Kidney capillary endothelial cell (primary cell): ENCODE measurements at regions not wholly inside any gene's neighbourhood (a gene's known extent, or its start where the extent isn't known, plus 50 kb on each side); places are given as distances from the start of the nearest gene placed in this dataset.
A peak's percentile ranks its signal among the peaks of the same experiment; 100 is the strongest.

Experiments
- DNase-seq: peaks from one replicate; pipeline ENCODE4 v3.0.0-alpha.2; 2018; ENCODE audit warnings: low spot score

DNA sequence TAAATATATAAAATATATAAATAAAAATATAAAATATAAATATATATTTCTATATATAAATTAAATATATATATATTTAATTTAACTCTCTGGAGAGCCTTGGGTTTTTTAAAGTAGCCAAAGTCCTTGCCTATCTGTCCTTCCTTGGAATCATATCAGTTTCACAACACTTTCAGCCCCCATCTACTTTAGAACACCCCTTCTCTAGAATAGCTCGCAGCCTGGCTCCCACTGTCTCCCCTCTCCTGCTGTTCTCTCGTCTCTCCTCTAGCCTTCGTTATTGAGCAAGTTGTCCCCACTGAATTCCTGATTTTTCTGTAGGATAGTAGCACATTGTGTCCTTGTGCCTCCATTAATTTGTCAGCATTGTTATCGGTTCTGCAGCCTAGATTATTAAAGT is 677.0 kb downstream of the RNF144A start:
- DNase-seq, result no peak

DNA sequence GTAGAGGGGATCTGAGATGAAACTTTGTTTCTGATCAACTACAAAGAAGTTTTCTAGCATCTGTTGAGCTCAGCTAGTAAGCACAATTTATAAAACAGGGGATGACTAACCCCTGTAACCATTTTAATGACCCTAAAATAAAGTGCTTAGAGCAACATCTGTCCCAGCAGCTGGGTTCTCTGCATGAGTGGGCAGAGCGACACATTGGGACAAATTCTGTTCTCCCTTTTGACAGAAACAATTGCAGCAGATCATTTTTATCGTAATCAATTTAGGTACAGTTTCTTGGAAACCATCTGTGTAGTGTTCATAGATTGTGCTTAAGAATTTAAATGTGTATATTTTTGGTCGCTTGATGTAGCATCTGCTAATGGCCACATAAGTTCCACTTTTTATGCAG is 678.0 kb downstream of the RNF144A start:
- DNase-seq, result no peak

DNA sequence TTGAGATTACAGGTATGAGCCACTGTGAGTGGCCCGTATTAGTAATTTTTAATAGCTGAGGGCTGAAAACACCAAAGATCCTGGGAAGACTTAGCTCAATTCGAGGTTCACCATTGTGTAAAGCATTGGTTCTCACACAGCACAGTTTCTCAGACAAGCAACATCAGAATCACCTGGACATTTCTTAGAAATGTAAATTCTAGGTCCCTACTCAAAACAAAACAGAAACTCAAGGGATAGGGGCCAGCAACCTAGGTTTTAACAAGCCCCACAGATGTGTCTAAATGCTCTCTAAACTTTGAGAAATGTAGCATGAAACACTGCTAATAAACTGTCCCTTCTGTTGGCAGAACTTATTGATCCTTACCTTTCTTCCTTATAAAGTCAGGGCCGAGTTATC is 681.2 kb downstream of the RNF144A start:
- no peak for DNase-seq

DNA sequence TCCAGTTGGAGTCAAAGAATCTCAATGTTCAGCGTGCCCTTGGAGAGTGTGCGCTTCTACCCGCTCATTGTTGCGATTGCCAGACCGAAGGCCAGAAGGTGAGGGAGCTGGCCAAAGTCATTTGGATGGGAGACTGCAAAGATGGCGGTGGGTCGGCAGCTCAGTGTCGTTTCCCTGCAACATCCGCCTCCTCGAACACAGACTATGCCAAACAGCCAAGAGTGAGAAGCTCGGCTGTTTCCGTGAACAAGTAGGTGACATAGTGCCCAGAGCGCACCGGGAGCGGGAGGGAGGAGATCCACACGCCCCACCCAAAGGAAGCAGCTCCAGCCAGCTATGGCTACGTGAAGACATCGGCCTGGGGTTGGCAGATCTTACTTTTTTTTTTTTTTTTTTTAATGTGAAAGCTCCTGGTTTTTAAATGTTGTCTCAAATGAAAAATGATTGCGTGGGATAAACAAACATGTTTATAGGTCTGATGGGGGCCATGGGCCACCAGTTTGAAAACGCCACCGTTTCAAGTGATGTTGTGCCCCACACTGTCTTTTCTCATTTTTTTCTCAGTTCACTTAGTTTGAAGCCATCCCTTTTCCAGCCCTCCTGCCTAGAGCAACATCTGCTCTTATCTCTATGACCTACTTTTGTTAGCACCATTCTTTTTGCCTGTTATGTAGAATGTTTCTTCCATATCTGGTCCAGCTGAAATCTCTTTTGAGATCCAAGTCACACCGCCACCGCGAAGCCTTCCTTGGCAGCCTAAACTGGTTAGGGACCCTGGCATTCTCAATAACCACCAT is 682.4 kb downstream of the RNF144A start:
- DNase-seq, result no peak

DNA sequence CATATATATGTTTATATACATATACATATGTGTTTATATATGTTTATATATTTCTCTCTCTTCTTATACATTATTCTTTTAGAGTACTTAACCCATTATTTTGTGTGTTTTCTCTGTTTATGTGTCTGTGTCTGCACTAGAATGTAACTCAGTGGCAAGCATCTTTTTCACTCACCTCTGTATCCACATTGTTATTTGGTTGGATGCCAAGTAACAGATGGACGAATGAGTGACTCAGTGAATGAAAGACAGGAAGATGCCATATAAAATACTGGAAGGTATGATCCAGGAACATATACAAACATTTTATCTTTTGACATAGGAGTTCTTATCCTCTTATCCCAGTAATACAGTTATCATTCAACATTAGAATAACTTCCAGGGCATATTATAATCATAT is 684.8 kb downstream of the RNF144A start:
- no peak for DNase-seq

DNA sequence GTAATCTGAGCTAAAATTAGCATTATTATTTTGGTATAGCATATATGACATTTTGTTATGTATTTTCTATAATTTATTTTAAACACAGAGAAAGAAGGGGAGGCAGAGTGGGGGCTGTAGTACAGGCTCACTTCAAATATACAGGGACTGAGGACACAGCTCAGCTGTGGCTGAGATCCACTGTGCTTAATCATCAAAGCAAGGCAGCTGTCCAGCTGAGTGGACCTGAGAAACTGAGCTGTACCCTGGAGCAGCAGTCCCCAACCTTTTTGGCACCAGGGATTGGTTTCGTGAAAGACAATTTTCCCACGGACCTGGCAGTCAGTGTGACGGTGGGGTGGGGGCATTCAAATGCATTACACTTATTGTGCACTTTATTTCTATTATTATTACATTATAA is 687.2 kb downstream of the RNF144A start:
- DNase-seq, result no peak

DNA sequence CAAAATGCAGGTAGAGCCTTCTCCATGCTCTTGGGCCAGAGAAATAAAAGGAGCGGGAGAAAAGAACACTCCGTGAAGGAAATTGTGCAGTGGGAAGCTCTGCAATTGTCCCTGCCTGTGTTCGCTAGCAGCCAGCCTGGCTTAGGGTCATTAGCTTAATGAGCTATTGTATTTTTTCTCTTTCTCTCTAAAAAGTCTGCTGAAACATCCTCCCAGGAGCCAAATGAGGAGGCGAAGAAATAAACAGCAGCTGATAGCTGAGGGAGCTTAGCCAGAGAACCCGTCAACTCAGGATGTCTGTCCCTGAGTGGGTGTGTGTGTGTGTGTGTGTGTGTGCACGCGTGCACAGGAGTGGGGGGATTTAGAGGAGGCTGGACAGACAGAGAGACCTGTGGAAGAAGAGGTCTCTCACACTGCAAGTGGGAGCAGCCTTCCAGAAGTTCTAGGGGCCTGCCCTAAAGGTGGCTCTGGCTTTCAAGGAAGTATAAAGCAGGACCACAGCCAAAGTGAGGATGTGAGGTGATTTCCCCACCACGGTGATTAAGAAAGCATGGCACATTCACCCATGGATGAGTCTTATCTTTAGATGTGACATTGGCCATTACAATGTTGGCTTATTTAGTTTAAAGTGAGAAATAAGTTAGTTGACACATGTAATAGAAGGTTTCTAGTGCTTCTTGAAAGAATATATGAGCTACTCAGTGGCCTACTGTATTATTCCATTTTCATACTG is 690.4 kb downstream of the RNF144A start:
- DNase-seq, result no peak

DNA sequence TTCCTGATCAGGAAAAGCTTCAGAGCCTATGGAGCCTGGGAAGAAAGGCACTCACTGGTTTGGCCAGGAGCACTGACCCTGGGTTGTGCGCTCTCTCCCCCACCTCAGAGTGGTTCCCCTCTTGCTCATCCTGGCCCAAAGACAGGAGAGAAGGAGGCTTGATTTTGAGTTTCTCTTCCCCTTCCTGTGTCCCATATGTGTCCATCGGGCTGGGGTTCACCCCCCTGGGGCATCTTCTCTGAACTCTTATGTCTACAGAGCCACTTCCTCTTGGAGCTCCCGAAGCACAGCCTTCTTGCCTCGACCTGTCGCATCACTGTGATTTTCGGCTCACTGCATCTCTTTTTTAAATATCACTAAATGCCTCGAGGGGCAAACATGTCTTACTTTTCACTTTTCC is 692.3 kb downstream of the RNF144A start:
- no peak for DNase-seq

DNA sequence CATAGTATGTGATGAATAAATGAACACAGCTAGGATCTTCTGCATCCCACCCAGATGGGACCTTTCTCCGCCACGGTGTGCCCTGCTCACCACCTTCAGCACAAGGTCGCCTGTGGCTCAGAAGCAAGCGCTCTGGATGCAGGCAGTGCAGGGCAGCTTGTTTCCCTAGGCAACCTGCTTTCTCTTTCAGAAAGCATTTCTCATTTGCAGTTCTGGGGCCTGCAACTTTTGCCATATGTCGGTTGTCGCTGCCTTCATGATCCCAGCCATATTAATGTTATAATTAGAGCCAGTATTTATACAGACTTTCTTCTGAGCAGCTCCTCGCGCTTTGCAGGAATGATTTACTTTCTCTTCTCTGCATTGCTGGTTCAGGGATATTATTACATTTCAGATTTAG is 692.8 kb downstream of the RNF144A start:
- DNase-seq, result no peak

DNA sequence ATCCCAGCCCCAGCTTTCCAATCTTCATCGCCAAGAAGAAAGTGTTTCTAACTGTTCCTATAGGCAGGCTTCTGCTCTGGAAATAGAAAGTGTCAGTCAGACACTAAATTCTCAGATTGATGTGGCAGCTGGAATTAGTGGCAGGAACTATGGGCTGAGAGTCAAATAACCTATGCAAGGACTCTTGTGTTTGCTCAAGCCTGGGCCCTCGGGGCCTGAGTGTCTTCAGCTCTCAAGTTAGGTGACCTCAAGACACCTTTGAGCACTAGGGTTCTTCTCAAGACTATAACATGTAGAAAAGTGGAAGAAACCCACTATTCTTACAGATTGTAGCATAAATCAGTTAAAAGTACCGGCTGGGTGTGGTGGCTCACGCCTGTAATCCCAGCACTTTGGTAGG is 694.5 kb downstream of the RNF144A start:
- DNase-seq, result no peak

DNA sequence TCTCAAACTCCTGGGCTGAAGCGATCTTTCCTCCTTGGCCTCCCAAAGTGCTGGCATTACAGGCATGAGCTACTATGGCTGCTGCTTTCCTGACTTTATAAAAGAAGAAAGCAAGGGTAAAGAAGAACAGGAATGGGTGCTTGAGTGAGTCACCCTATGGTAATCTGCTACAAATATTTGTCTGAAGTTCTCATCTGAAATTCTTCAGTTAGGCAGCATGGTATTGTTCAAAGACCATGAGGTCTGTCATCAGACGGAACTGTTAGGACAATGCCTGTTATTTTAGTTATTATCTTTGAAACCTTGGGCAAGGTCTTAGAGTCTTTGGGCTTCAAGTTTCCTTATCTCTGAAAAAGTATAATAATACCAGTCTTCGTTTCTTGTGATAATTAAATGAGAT is 695.8 kb downstream of the RNF144A start:
- no peak for DNase-seq

DNA sequence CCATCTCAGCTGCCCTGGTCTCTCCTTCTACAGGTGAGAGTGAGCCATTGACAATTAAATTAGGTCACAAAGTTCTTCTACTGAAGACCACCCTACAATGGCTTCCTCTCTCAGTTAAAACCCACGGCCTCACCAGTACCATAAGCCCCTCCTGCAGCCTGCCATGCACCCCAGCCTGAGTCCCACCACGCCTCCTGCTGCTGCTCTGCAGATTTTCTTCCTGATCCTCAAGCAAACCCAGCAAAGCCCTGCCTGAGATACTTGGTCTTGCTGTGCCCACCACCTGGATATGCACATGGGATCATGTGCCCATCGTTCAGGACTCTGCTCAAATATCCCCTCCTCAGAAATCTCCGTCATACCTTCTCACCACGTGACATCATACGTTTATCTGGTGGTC is 696.6 kb downstream of the RNF144A start:
- DNase-seq, result no peak

DNA sequence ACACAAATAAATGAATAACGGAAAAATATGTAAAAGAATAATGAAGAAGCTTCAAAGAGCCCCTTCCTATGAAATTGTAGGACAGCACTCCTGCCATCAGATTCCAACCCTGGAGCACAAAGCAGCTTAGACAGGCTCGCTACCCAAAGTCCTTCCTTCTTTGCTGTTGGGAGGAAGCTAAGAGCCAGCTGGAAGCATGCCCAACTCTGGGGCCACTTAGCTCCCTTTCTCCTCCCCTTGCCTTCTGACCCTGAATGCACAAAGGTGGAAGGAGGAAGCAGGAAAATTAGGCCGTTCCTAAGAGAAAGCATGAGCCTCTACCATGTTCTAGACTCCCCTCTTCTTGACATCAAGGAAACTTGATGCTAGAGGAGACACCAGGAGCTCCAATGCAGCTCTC is 700.8 kb downstream of the RNF144A start:
- no peak for DNase-seq

DNA sequence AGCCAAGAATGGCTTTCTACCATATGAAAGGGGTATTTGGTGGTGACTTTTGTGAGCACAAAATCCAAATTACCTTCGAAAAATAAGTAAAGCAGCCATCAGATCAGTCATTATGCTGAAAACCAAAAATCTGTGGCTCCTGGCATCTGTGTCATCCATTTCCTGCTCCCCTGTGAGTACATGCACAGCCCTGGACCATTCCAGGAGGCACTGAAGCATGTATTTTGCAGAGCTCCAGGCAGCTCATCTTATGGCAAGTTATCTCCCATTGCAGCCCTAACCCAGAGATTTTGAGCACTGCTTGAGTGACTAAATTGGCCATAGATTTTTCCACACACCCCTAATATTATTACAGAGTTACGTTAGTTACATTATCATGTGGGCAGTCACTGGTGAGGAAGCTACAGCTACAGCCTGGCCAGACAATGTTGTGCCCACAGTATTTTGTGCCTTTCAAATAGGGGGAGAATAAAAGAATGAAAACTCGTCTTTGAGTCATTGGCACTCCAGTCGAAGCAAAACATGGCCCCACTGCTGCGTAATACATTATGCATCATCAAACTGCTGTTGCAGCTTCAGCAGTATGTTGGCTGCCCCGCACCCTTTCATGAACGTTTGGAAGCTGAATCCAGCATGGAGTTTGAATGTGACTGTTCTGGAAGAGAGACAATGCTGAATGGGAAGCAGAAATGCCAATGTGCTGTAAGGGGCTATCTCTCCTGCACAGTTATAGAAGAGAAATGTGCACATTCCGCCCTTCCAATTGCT is 702.2 kb downstream of the RNF144A start:
- no peak for DNase-seq

DNA sequence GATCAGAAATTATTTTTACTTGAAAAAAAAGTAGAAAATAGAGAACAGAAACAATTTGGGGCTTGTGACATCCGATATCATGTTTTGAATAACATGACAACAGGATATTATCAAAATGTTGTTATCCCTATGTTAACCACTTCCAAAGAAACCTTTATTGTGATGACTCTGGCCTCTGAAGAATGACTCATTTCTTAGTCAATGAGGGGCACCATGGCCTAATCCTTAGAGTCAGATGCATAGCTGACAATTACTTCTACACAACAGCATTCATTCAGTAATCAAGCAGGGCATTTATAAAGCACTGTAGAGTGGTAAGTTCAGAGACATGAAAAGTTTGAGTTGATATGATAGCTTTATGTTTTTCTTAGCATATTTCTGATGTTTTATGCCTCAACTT is 703.0 kb downstream of the RNF144A start:
- peak; percentile 20 for DNase-seq

DNA sequence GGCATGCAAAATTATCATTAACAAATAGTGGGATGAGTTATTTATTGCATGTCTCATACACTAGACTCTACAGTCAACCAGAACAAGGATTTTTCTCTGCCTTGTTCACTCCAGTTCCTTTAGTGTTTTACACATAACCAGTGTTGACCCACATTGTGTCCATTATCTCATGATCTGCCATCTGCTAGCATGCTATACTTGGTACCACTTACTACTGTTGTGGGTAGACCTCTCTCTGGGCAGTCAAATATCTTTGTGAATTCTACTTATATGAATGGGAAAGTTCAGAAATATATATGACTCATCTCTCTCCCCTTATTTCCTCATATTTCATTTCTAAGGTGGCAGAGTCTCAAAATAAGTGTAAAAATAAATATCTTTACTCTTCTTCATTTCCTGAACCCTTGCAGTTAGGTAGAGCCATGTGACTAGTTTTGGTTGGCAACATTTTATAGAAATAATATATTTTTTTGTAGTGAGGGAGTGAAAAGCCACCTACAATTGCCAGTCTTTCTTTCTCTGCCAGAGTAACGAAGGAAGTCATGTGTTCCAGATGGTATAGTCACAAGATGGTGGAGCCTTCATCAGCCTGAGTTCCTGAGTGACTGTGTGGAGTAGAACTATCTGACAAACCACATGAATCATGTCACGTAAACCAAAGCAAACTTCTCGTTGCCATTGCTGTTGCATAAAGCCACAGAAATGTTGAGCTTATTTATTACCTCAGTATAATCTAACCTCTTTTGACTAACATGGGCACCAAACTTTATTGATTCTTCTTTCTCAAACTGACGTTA is 704.0 kb downstream of the RNF144A start:
- no peak for DNase-seq

DNA sequence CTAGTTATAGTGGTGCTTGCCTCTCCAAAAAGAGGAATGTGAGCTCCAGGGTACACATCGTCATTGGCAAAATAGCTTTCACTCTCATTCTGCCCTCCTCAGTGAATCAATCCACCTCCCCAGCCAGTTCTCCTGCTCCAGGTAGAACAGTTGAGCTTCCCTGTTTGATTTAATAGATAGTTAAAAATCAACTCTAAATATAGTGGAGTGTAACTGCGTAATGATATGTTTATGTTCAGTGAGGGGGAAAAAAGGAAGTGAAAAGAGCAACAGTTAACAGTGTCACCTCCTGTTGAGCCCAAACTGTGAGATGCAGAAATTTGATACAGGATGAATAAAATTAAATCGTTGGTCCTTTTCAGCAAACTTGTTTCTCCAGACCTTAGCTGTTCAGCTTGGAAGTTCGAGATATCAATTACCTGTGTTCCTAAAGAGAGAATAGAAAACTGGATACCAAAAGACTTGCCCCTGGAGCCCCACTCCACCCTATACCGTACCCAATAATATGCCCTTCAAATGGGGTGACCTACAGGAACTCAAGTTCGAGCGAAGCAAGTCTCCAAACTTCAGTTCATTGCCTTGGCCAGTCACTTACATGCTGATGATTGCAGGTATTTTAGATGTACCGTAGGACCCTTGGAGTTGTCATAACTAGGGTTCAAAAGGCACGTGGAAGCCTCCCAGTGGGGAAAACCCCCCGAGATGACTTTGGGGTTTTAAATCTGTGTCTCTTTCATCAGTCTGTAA is 708.4 kb downstream of the RNF144A start:
- no peak for DNase-seq

DNA sequence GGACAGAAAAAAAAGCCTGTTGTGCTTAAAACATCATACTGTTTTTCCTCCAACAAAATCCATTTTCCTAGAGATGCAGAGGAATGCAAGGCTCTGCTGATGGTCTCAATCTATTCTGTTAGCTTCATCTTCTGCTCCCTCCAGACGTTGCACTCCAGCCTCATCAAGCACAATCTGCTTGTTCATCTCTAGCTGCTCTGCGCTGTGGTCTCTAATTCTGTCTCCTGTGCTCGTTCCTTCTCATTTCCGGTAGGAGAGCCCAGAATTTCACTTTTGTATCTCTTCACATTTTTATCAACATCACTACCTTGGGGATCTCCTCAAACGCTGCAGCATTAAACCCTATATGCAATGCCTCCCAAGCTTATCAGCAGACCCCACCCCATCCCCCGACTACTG is 708.9 kb downstream of the RNF144A start:
- no peak for DNase-seq

DNA sequence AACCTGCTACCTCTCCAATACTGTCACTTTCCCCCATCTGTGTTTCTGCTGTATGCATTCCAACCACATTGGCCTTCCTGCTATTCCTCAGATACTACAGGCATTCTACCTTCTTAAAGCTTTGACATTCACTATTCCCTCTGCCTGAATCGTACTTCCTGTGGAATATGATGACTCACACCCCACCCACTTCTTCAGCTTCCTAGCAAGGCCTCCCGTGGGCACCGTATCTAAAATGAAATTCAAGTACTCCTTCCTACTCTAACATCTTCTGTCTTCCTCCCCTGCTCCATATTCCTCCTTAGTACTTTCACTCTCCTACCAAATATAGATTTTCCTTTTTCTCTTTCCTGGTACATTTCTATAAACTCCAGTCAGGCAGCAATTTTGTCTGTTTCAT is 710.4 kb downstream of the RNF144A start:
- DNase-seq, result no peak

DNA sequence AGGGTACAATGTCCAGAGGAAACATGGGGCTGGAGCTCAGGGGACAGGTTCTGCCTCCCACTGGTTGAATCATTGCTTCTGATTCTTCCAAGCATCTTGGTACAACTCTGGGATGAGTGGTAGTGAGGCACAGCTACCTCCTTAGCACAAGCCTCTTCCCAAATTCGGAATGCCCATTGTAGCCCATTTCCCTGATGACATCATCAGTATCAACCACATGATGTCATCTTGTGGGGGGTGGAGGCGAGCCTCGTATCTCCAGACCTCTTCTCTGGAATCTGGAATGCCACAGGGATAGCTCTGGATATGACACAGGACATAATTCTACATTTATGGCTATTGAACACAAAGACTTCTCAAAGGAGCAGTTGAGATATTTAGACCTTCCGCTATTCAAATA is 715.2 kb downstream of the RNF144A start:
- no peak for DNase-seq

DNA sequence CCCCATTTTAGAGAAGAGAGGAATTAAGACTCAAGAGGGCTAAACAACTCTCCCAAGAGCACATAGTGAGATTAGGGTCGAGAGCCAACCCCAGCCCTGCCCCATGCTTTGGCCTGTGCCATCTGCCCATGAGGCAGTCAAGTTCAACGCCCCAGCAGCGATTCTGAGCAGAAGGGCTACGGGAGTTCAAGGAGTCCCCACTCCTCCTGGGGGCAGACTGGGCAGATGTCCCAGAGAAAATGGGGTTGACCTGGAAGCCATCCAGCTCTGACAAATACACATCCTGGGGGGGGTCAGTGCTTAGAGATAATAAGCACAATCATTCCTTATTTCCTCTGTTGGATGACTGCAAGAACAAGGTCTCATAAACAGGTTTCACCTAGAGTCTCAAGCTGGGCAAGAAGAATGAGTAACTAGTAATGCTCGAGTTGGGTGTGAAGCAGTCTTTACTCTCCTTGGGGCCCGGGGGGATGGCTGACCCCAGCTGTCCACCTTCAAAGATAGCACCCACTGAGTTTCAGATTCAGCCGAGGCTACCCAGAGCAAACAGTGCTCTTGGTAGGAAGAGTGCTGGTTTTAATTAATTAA is 716.4 kb downstream of the RNF144A start:
- DNase-seq, result no peak
